Testis (tissue), 2 donors: ENCODE measurements at regions not wholly inside any gene's neighbourhood (a gene's known extent, or its start where the extent isn't known, plus 50 kb on each side); places are given as distances from the start of the nearest gene placed in this dataset.

Experiments used
- DNase-seq: peaks from one replicate; pipeline ENCODE4 v3.0.0-alpha.2; 2019
- H3K27ac ChIP-seq, 2 donors: fragments of 200-600 bp; sonication (generic); one replicate each; pipeline ENCODE4 v1.5.1; 2019
- H3K27me3 ChIP-seq: fragments of 200-600 bp; sonication (generic); one replicate; pipeline ENCODE4 v1.5.1; 2019
- H3K36me3 ChIP-seq: fragments of 200-600 bp; sonication (generic); one replicate; pipeline ENCODE4 v1.5.1; 2017; ENCODE audit warnings: low read depth; ENCODE audit errors: missing control alignments
- H3K4me1 ChIP-seq: fragments of 200-600 bp; sonication (generic); one replicate; pipeline ENCODE4 v1.5.1; 2019
- H3K4me3 ChIP-seq, 2 donors: fragments of 200-600 bp; sonication (generic); one replicate each; pipeline ENCODE4 v1.5.1; 2017 to 2019
- H3K9me3 ChIP-seq: fragments of 200-600 bp; sonication (generic); one replicate; pipeline ENCODE4 v1.5.1; 2017
- POLR2A ChIP-seq: fragments of 450-650 bp; IDR thresholded peaks from one replicate; pipeline ENCODE4 v1.6.1; 2017; ENCODE audit warnings: antibody characterized with exemption, mild to moderate bottlenecking, moderate library complexity
- WGBS, 2 donors: methylation state at CpG; one replicate each; pipeline ENCODE4 v1.1.5; 2018; 5-methylcytosine and 5-hydroxymethylcytosine counted together
- intact Hi-C: fragments of 100-400 bp; cut with DNase I; formaldehyde crosslinking; loops from one replicate; pipeline ENCODE4 v1.15.1; 2023; ENCODE audit warnings: low total_unique reads
- TF ChIP-seq, protein P1 (sequence below), 3 experiments: fragments of 450-650 bp in 2 of 3; fragments of 200-600 bp in 1 of 3; sonication (generic) in 1 of 3; IDR thresholded peaks; one replicate each; pipeline ENCODE4 v1.5.1; 2016 to 2019; ENCODE audit warnings: antibody characterized with exemption in 3 of 3, mild to moderate bottlenecking in 2 of 3, moderate library complexity in 1 of 3

DNA sequence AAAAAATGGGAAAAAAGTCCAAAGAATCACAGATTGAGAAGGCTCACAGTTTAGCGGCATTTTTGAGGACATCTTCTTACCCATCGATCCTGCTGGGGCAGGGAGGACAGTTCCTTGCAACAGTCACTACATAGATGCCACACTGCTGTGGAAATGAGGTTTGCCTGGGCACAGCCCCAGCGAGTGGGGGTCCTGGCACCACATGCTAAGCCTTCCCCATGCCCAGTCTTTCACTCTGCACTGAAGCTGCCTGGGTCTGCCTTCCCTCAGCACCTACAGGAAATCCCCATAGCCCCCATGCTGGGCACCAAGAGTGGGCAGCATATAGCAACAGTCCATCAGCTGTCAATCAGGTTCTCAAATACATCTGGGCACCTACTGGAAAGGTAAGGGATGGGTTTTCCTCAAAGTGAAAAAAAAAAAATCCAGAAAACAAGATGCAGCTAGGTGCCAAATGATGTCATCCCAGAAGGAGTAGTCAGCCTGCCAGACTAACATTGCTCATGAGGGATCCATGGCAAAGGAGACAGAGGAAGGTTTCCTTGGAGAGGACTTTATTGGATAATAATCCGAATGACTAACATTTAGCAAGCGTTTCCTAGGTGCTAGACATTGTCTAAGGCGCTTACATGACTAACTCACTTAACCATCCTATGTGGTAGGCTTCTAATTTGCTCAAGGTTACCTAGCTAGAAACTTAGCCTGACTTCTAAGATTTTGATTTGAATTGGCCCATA lies 125.7 kb upstream of the CXCL12 start:
- Histone ChIP-seq H3K9me3 (no peaks in the 10 kb centered on the region), H3K27ac (no peak overlapping the region), H3K4me3 (no peak overlapping the region), H3K27me3 (no peaks in the 10 kb centered on the region), H3K4me1 (no peaks in the 10 kb centered on the region), H3K36me3 (no peaks in the 10 kb centered on the region)
- DNase-seq: no peak
- intact Hi-C loops: no loop called here
- 85 to 88% methylated on average over 5 to 6 of the region's 6 CpGs for WGBS, 2 donors
- no peak for TF ChIP-seq POLR2A
- TF ChIP-seq, protein P1, sequence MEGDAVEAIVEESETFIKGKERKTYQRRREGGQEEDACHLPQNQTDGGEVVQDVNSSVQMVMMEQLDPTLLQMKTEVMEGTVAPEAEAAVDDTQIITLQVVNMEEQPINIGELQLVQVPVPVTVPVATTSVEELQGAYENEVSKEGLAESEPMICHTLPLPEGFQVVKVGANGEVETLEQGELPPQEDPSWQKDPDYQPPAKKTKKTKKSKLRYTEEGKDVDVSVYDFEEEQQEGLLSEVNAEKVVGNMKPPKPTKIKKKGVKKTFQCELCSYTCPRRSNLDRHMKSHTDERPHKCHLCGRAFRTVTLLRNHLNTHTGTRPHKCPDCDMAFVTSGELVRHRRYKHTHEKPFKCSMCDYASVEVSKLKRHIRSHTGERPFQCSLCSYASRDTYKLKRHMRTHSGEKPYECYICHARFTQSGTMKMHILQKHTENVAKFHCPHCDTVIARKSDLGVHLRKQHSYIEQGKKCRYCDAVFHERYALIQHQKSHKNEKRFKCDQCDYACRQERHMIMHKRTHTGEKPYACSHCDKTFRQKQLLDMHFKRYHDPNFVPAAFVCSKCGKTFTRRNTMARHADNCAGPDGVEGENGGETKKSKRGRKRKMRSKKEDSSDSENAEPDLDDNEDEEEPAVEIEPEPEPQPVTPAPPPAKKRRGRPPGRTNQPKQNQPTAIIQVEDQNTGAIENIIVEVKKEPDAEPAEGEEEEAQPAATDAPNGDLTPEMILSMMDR (IDR thresholded peaks at IDR 0.05): no peak

- no peaks in the 10 kb centered on the region for H3K4me1 ChIP-seq
- no peak overlapping the region for H3K4me3 ChIP-seq
- no peak overlapping the region for H3K27ac ChIP-seq
- intact Hi-C loops: no loop called here
- no peaks in the 10 kb centered on the region for H3K9me3 ChIP-seq
- H3K27me3 ChIP-seq: no peaks in the 10 kb centered on the region
- no peak for DNase-seq
- WGBS, 2 donors: 86 to 87% methylated on average over 2 of the region's 2 CpGs
- H3K36me3 ChIP-seq: no peaks in the 10 kb centered on the region
- no peak for TF ChIP-seq POLR2A
- TF ChIP-seq, protein P1 (IDR thresholded peaks at IDR 0.05): no peak
Measured at GRCh38 chr10:44511166-44511565, 126.3 kb upstream of the CXCL12 start.

- no peaks in the 10 kb centered on the region for H3K36me3 ChIP-seq
- intact Hi-C loops: no loop called here
- DNase-seq: no peak
- H3K9me3 ChIP-seq: no peaks in the 10 kb centered on the region
- H3K27ac ChIP-seq: no peak overlapping the region
- no peaks in the 10 kb centered on the region for H3K4me1 ChIP-seq
- 93% methylated on average over 2 of the region's 2 CpGs for WGBS, 2 donors
- no peaks in the 10 kb centered on the region for H3K27me3 ChIP-seq
- TF ChIP-seq, protein P1 (IDR thresholded peaks at IDR 0.05): no peak
- no peak for TF ChIP-seq POLR2A
- H3K4me3 ChIP-seq: no peak overlapping the region
Measured at GRCh38 chr10:44511601-44512000, 126.7 kb upstream of the CXCL12 start.

DNA sequence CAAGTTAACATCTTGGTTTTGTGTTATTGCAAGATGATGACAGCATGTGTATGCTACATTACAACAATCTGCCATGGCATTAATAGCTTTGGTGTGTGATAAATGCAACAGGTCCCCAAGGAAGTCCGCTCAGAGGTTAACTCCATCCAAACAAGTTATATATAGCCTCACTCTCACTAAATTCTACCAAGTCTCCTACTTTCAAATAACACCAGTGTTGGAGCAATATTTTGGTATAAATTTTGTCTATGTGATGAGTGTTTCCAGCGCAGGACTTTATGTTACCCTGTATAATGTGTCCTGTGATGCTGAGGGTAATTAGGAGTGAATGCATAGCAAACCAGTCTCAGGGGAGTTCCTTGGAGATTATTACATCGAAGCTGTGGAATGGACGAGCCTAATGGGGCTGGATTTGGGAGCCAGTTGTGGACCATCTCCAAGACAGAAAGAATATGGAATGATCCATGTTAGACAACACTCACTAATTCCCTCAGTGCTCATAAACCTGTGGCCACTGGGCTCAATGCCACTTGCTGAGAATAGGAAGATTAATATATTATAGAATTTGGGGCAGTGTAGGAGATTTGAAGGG lies 127.6 kb upstream of the CXCL12 start:
- no peak overlapping the region for H3K4me3 ChIP-seq
- H3K9me3 ChIP-seq: no peaks in the 10 kb centered on the region
- intact Hi-C loops: no loop called here
- TF ChIP-seq, protein P1 (IDR thresholded peaks at IDR 0.05): no peak
- TF ChIP-seq POLR2A: no peak
- H3K4me1 ChIP-seq: no peaks in the 10 kb centered on the region
- no peaks in the 10 kb centered on the region for H3K27me3 ChIP-seq
- no peak overlapping the region for H3K27ac ChIP-seq
- WGBS, 2 donors: 70 to 79% methylated on average over 4 of the region's 4 CpGs
- no peak for DNase-seq
- no peaks in the 10 kb centered on the region for H3K36me3 ChIP-seq

DNA sequence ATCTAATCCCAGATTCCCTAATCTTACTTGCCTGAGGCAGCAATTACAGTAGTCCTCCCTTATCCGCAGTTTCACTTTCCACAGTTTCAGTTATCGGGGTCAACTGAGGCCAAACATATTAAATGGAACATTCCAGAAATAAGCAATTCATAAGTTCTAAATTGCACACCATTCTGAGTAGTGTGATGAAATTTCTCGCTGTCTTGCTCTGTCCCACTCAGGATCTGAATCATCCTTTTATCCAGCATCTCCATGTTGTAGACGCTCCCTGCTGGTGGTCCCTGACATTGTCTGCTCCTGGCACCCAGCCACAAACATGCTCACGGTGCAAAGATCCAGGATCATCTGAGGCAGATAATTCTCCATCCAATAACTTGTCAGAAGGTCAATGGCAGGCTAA lies 128.7 kb upstream of the CXCL12 start:
- intact Hi-C loops: no loop called here
- DNase-seq: no peak
- no peak overlapping the region for H3K27ac ChIP-seq
- H3K36me3 ChIP-seq: no peaks in the 10 kb centered on the region
- no peaks in the 10 kb centered on the region for H3K4me1 ChIP-seq
- no peaks in the 10 kb centered on the region for H3K9me3 ChIP-seq
- WGBS, 2 donors: 69% methylated on average over 5 of the region's 5 CpGs
- H3K27me3 ChIP-seq: no peaks in the 10 kb centered on the region
- no peak overlapping the region for H3K4me3 ChIP-seq
- TF ChIP-seq, protein P1 (IDR thresholded peaks at IDR 0.05): no peak
- no peak for TF ChIP-seq POLR2A
